H1 (cell line): ENCODE measurements at regions not wholly inside any gene's neighbourhood (a gene's known extent, or its start where the extent isn't known, plus 50 kb on each side); places are given as distances from the start of the nearest gene placed in this dataset.

Source experiments
- CTCF ChIA-PET: fragments of 300-600 bp; sonication (Branson Sonifier 250); formaldehyde crosslinking; loops from one replicate; lab custom pipeline; 2021; ENCODE audit not compliant: partially characterized antibody; lab: Charles Lee
- POLR2A ChIA-PET: fragments of 300-600 bp; sonication (Branson Sonifier 250); formaldehyde crosslinking; loops from one replicate; lab custom pipeline; 2021; ENCODE audit warnings: inconsistent platforms; ENCODE audit not compliant: partially characterized antibody; lab: Charles Lee
- DNase-seq, 2 experiments: peaks; one replicate each; pipeline versions ENCODE4 v3.0.0 to v3.0.0-alpha.2; 2010 to 2022; ENCODE audit warnings: low spot score in 2 of 2, low read depth in 1 of 2, mixed read lengths in 1 of 2
- FAIRE-seq: peaks from 2 replicates; lab custom pipeline; 2011; peaks lifted over from hg19 to GRCh38; lab: Jason Lieb, UNC
- H2AFZ ChIP-seq: 2 replicates; pipeline ENCODE4 v1.8.1; 2012; ENCODE audit warnings: low read length, inconsistent platforms
- H2AK5ac ChIP-seq: 2 replicates; pipeline ENCODE4 v1.6.1; 2013; ENCODE audit warnings: low read depth, low read length
- H2BK120ac ChIP-seq: replicated peaks from 2 replicates; pipeline ENCODE3; 2013; ENCODE audit warnings: low read depth, low read length, inconsistent platforms
- H2BK12ac ChIP-seq: 2 replicates; pipeline ENCODE4 v1.6.1; 2013; ENCODE audit warnings: low read depth, low read length
- H2BK15ac ChIP-seq: 2 replicates; pipeline ENCODE4 v1.6.1; 2013; ENCODE audit warnings: low read length
- H2BK20ac ChIP-seq: 2 replicates; pipeline ENCODE4 v1.6.1; 2013; ENCODE audit warnings: low read length
- H2BK5ac ChIP-seq: 2 replicates; pipeline ENCODE4 v1.6.1; 2013; ENCODE audit warnings: low read depth, low read length
- H3K14ac ChIP-seq: 2 replicates; pipeline ENCODE4 v1.6.1; 2013; ENCODE audit warnings: inconsistent platforms; ENCODE audit not compliant: insufficient read length
- H3K18ac ChIP-seq: 2 replicates; pipeline ENCODE4 v1.6.1; 2013; ENCODE audit warnings: low read length; ENCODE audit errors: extremely low read depth
- H3K23ac ChIP-seq: 2 replicates; pipeline ENCODE4 v1.6.1; 2013; ENCODE audit warnings: inconsistent platforms; ENCODE audit not compliant: insufficient read length
- H3K23me2 ChIP-seq: 2 replicates; pipeline ENCODE4 v1.6.1; 2013; ENCODE audit warnings: low read depth, low read length
- H3K27ac ChIP-seq: 2 replicates; pipeline ENCODE4 v1.6.1; 2011; ENCODE audit warnings: low read depth, low read length, inconsistent platforms
- H3K27me3 ChIP-seq, 4 experiments: replicated peaks in 1 of 4; 1 replicate in 1 of 4; 2 replicates in 3 of 4; pipeline versions ENCODE4 v1.6.1 to v1.8.1; 2011 to 2013; ENCODE audit warnings: low read length in 3 of 4, mild to moderate bottlenecking in 3 of 4, inconsistent platforms in 2 of 4, mixed read lengths in 2 of 4, moderate library complexity in 1 of 4; ENCODE audit not compliant: control insufficient read depth in 3 of 4, insufficient read depth in 3 of 4; ENCODE audit errors: extremely low read depth in 1 of 4
- H3K36me3 ChIP-seq, 4 experiments: 2 replicates each; pipeline versions ENCODE4 v1.6.1 to v1.8.1; 2011 to 2013; ENCODE audit warnings: mild to moderate bottlenecking in 4 of 4, low read length in 3 of 4, moderate library complexity in 2 of 4, control low read depth in 1 of 4, inconsistent platforms in 1 of 4; ENCODE audit not compliant: insufficient read depth in 4 of 4, control insufficient read depth in 2 of 4
- H3K4ac ChIP-seq: replicated peaks from 2 replicates; pipeline ENCODE3; 2013; ENCODE audit warnings: low read length, low read depth, mixed read lengths, inconsistent platforms; ENCODE audit not compliant: insufficient read length
- H3K4me1 ChIP-seq, 4 experiments: replicated peaks in 1 of 4; 1 replicate in 1 of 4; 2 replicates in 3 of 4; pipeline versions ENCODE4 v1.6.1 to v1.8.1; 2011 to 2013; ENCODE audit warnings: low read length in 3 of 4, inconsistent platforms in 2 of 4, mixed read lengths in 1 of 4; ENCODE audit not compliant: insufficient read depth in 4 of 4, control insufficient read depth in 3 of 4
- H3K4me2 ChIP-seq, 2 experiments: 2 replicates each; pipeline versions ENCODE4 v1.6.1 to v1.8.1; 2011 to 2013; ENCODE audit warnings: low read depth in 2 of 2, low read length in 2 of 2, control low read depth in 1 of 2, inconsistent platforms in 1 of 2, mild to moderate bottlenecking in 1 of 2; ENCODE audit not compliant: insufficient read depth in 1 of 2
- H3K4me3 ChIP-seq, 4 experiments: fragments of 200-600, 300-600 bp in 1 of 4; sonication (generic), shearing (Covaris generic), sonication (Bioruptor Twin) in 1 of 4; 2 replicates each; pipeline versions ENCODE4 v1.5.1 to v1.8.1; 2011 to 2016; ENCODE audit warnings: low read length in 4 of 4, low read depth in 3 of 4, control low read depth in 2 of 4, inconsistent platforms in 2 of 4, mild to moderate bottlenecking in 2 of 4, mixed read lengths in 1 of 4, moderate library complexity in 1 of 4; ENCODE audit not compliant: insufficient read depth in 2 of 4; ENCODE audit errors: extremely low read depth in 1 of 4
- H3K56ac ChIP-seq: replicated peaks from 2 replicates; pipeline ENCODE3; 2013; ENCODE audit warnings: low read depth, mild to moderate bottlenecking, mixed read lengths, low read length, inconsistent platforms; ENCODE audit not compliant: insufficient read length
- H3K79me1 ChIP-seq: 2 replicates; pipeline ENCODE4 v1.6.1; 2013; ENCODE audit warnings: low read depth, low read length, control low read depth
- H3K79me2 ChIP-seq, 2 experiments: 2 replicates each; pipeline versions ENCODE4 v1.6.1 to v1.8.1; 2012 to 2013; ENCODE audit warnings: low read length in 2 of 2, mild to moderate bottlenecking in 2 of 2, inconsistent platforms in 1 of 2; ENCODE audit not compliant: insufficient read depth in 2 of 2, control insufficient read depth in 1 of 2
- H3K9ac ChIP-seq, 4 experiments: replicated peaks in 1 of 4; 1 replicate in 1 of 4; 2 replicates in 3 of 4; pipeline versions ENCODE4 v1.6.1 to v1.8.1; 2011 to 2013; ENCODE audit warnings: low read depth in 3 of 4, low read length in 3 of 4, control low read depth in 2 of 4, mild to moderate bottlenecking in 2 of 4, moderate library complexity in 2 of 4, inconsistent platforms in 1 of 4; ENCODE audit errors: extremely low read depth in 1 of 4
- H3K9me3 ChIP-seq, 2 experiments: 2 replicates each; pipeline versions ENCODE4 v1.6.1 to v1.8.1; 2012 to 2013; ENCODE audit warnings: mild to moderate bottlenecking in 2 of 2, moderate library complexity in 2 of 2, control low read depth in 1 of 2, inconsistent platforms in 1 of 2, low read depth in 1 of 2, low read length in 1 of 2, mixed read lengths in 1 of 2; ENCODE audit not compliant: insufficient read depth in 2 of 2
- H4K20me1 ChIP-seq, 2 experiments: replicated peaks in 1 of 2; 2 replicates each; pipeline versions ENCODE3 to v1.8.1; 2011 to 2013; ENCODE audit warnings: inconsistent platforms in 2 of 2, low read length in 2 of 2, mild to moderate bottlenecking in 1 of 2; ENCODE audit not compliant: insufficient read depth in 2 of 2, control insufficient read depth in 1 of 2
- H4K5ac ChIP-seq: 2 replicates; pipeline ENCODE4 v1.6.1; 2013; ENCODE audit warnings: low read length, low read depth, mixed read lengths, inconsistent platforms; ENCODE audit not compliant: insufficient read length
- H4K8ac ChIP-seq: 2 replicates; pipeline ENCODE4 v1.8.0; 2013; ENCODE audit warnings: mild to moderate bottlenecking, moderate library complexity, low read length, inconsistent platforms; ENCODE audit not compliant: insufficient read depth; ENCODE audit errors: extremely low read depth
- H4K91ac ChIP-seq: replicated peaks from 2 replicates; pipeline ENCODE3; 2013; ENCODE audit warnings: low read length, mixed read lengths, inconsistent platforms; ENCODE audit not compliant: insufficient read length
- ATF3 ChIP-seq: IDR thresholded peaks from 2 replicates; pipeline ENCODE4 v1.6.1; 2011; ENCODE audit warnings: low read depth, mild to moderate bottlenecking, low read length; ENCODE audit not compliant: insufficient read depth
- BACH1 ChIP-seq: IDR thresholded peaks from 2 replicates; pipeline ENCODE4 v1.6.1; 2012; ENCODE audit warnings: low read length, improper control_type of control experiment
- CHD1 ChIP-seq: IDR thresholded peaks from 2 replicates; pipeline ENCODE4 v1.6.1; 2012; ENCODE audit warnings: low read depth, low read length, improper control_type of control experiment
- MAFK ChIP-seq: IDR thresholded peaks from 2 replicates; pipeline ENCODE4 v1.6.1; 2012; ENCODE audit warnings: low read depth, mild to moderate bottlenecking, improper control_type of control experiment, low read length
- RAD21 ChIP-seq, 2 experiments: IDR thresholded peaks in 1 of 2; conservative IDR thresholded peaks in 1 of 2; 2 replicates each; pipeline ENCODE4 v1.6.1; 2011; ENCODE audit warnings: low read depth in 2 of 2, low read length in 2 of 2, improper control_type of control experiment in 1 of 2, inconsistent platforms in 1 of 2, mild to moderate bottlenecking in 1 of 2, moderate library complexity in 1 of 2
- SIRT6 ChIP-seq: IDR thresholded peaks from one replicate; pipeline ENCODE4 v1.7.1; 2012; ENCODE audit warnings: low read length, inconsistent platforms
- SP1 ChIP-seq: IDR thresholded peaks from 2 replicates; pipeline ENCODE4 v1.6.1; 2011; ENCODE audit warnings: low read depth, low read length
- SRF ChIP-seq: IDR thresholded peaks from 2 replicates; pipeline ENCODE4 v1.6.1; 2011; ENCODE audit warnings: mild to moderate bottlenecking, low read depth, low read length, moderate library complexity
- TBP ChIP-seq: IDR thresholded peaks from 2 replicates; pipeline ENCODE4 v1.6.1; 2011; ENCODE audit warnings: low read depth, low read length, improper control_type of control experiment
- USF2 ChIP-seq: IDR thresholded peaks from 2 replicates; pipeline ENCODE4 v1.6.1; 2011; ENCODE audit warnings: low read length, improper control_type of control experiment

DNA sequence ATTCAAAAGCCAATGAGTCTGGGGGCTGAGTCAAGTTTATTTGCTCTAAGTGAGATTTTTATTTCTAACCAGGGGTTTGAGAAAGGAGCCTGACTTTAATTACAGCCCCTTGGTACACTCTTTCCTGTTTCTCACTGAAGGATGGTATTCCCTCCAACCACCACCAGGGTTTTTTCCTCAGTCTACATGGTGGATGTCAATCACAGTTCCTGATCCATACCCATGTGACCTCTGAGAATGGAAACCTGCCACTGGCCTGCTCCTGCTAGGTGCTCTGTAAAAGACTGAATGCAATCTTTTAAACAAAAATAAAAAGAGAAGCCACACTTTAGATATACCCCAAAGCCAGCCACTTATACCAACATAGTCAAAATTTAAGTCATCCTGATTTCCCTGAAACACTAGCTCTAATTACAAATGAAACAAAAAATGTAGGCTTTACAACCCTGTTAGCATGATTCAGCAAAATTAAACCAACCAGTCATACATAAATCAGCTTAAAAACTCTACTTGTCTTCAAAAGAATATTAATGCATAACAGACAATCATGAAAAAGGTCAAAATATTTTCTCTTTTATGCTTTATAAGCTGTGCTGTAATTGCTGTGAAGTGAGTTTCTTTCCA is 112.1 kb upstream of the NWD2 start:
- no peak overlapping the region for H3K56ac ChIP-seq
- no peak overlapping the region for H4K5ac ChIP-seq
- no peak overlapping the region for H2BK15ac ChIP-seq
- H3K27me3 ChIP-seq: no peaks in the 10 kb centered on the region
- DNase-seq (no peak), FAIRE-seq (peak; percentile 74)
- no peak overlapping the region for H4K8ac ChIP-seq
- H2AK5ac ChIP-seq: no peak overlapping the region
- H3K9ac ChIP-seq: no peak overlapping the region
- H3K4ac ChIP-seq: no peak overlapping the region
- no peak overlapping the region for H2BK12ac ChIP-seq
- no peaks in the 10 kb centered on the region for H4K20me1 ChIP-seq
- H3K4me3 ChIP-seq: no peak overlapping the region
- H3K36me3 ChIP-seq: no peaks in the 10 kb centered on the region
- no peaks in the 10 kb centered on the region for H3K79me2 ChIP-seq
- H3K4me2 ChIP-seq: no peak overlapping the region
- no peak overlapping the region for H2BK5ac ChIP-seq
- no peak overlapping the region for H3K27ac ChIP-seq
- H3K79me1 ChIP-seq: no peaks in the 10 kb centered on the region
- no peak overlapping the region for H2AFZ ChIP-seq
- H2BK20ac ChIP-seq: no peak overlapping the region
- H3K23me2 ChIP-seq: no peaks in the 10 kb centered on the region
- no peak overlapping the region for H3K18ac ChIP-seq
- ChIA-PET CTCF (interaction anchor here (0.9 to 1.9 kb wide), 13 partner anchors 9 to 733 kb away, joined by 3 to 17 read pairs (median 3); no protein-coding TSS in a partner anchor), POLR2A (no interaction called here)
- no peak overlapping the region for H2BK120ac ChIP-seq
- no peak overlapping the region for H3K14ac ChIP-seq
- H4K91ac ChIP-seq: no peak overlapping the region
- H3K4me1 ChIP-seq: no peaks in the 10 kb centered on the region
- H3K23ac ChIP-seq: no peak overlapping the region
- no peaks in the 10 kb centered on the region for H3K9me3 ChIP-seq
- TF ChIP-seq TBP (no peak), ATF3 (no peak), SP1 (no peak), MAFK (0 out of 2 replicates have a peak, but pooled peaks have one; percentile 23), SRF (no peak), SIRT6 (no peak), BACH1 (peak; percentile 59; the same call in 1 of the 2 replicates), CHD1 (no peak), RAD21 (IDR thresholded peaks at IDR 0.05 in 1 of 2, conservative IDR thresholded peaks at IDR 0.05 in 1 of 2; ENCODE audit: low read depth in 2 of 2, low read length in 2 of 2) (peak; percentile 11 to 28; a peak in 2 of 4 replicates), USF2 (0 out of 2 replicates have a peak, but pooled peaks have one; percentile 21)
